Epithelial cell of prostate (primary cell): ENCODE measurements at regions not wholly inside any gene's neighbourhood (a gene's known extent, or its start where the extent isn't known, plus 50 kb on each side); places are given as distances from the start of the nearest gene placed in this dataset.
"Not testable (repeated sequence)": the region's sequence is repeated elsewhere in the genome, so short reads cannot be mapped to it uniquely, and the experiment has no call there.

Experiments
- DNase-seq: peaks from one replicate; pipeline ENCODE4 v3.0.0-alpha.2; 2011; ENCODE audit warnings: low read depth, low spot score
- H3K27ac ChIP-seq: fragments of 450-650 bp; 2 replicates; pipeline ENCODE4 v1.5.1; 2017; ENCODE audit warnings: mild to moderate bottlenecking

DNA sequence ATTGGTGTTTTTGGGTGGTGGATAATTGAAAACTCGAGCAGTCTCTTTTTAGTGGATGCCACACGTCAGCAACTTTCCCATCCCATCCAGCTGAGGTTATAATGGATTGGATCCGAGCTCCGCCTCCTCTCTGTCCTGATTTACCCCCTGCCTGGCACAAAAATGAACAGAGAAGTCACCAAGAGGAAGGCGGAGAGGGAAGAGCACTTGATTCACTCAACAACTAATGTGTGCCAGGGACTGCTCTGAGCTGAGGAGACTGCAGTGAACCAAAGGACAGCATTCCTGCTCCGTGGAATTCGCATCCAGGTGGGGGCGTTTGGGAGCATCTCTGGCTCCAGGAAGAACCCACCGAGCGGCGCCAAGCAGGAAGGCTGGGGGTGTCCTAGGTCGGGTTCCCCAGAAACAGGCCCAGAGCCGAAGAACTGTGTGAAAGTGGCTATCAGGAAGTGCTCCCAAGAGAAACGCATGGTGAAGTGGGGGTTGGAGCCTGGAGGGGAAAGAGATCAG, 95.8 kb upstream of the NAA20 start:
- H3K27ac ChIP-seq: no peak overlapping the region
- DNase-seq: no peak

GRCh38 chr20:19921829-19922228, 95.3 kb upstream of the NAA20 start:
- H3K27ac ChIP-seq: not testable (repeated sequence)

DNA sequence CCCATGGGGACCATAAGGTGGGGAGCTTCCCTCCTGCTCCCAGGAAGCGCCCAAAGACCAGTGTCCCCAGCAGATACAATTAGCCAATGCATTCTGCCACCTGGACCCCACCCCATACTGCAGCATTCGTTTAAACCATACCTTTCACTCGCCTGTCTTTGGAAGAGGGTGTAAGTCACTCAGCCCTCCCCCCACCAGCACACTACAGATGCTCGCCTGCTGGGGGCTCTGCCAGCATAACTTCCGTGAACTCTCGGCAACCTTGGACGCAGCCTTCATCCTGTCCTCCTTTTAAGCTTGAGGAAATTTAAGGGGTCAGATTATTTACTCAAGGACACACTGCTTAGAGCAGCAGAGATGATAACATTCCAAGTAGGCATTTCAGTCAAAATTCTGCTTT, 94.4 kb upstream of the NAA20 start:
- no peak overlapping the region for H3K27ac ChIP-seq
- DNase-seq: no peak

More at GRCh38 chr20:19921829-19922228, 95.3 kb upstream of the NAA20 start:
- DNase-seq: not testable (repeated sequence)

DNA sequence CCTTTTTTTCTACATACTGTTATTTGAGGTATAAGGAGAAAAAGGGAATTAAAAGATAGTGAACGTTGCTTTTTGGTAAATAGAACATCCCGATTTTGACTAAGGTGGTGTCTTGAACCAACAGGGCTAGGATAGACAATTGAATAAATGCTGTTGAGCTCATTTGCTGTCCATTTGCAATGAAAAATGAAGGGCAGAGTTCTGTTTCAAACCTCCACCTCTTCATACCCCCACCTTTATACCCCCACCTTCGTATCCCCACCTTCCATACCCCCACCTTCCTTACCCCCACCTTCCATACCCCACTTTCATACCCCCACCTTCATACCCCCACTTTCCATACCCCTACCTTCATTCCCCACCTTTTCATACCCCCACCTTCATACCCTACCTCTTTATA, 93.4 kb upstream of the NAA20 start:
- DNase-seq: no peak
- H3K27ac ChIP-seq: no peak overlapping the region

- H3K27ac ChIP-seq: no peak overlapping the region
- DNase-seq: no peak
These were observed 92.9 kb upstream of the NAA20 start for GRCh38 chr20:19924255-19924654.

- DNase-seq: no peak
- no peak overlapping the region for H3K27ac ChIP-seq
These were observed 90.6 kb upstream of the NAA20 start for GRCh38 chr20:19926591-19926990.

DNA sequence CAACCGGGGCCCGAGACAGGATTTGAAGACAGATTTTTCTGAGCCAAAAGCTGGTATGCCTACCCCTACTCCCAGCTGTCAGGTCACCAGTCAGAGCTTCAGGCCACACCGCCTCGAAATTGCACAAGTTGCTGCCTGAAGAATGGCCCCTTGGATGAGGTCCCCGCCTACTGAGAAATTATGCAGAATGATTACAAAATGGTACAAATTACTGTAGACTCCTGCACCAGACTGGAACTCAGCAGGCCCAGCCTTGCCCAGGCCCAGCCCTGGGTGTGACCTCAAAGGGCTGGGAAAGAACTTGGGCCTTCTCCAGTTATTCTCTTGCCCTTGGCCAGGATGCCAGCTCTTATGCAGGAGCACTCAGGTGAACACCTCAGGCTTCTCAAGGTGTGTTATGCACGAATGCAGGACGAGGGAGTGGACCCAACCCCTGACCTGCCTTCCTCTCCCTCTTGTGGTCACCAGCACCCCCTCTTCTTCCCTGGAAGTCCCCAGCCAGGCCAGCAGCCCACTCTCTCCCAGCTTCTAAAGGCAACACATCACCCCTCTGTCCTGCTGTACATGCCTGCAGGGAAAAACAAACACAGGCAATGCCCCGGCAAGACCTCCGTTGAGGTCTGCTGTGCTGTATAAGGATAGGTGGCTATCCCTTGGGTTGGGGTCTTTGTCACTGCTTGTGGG, 88.7 kb upstream of the NAA20 start:
- peak overlapping the region; percentile 75 for H3K27ac ChIP-seq
- peak; percentile 68 for DNase-seq

GRCh38 chr20:19929012-19929360, 88.2 kb upstream of the NAA20 start:
- H3K27ac ChIP-seq: peak overlapping the region; percentile 75

GRCh38 chr20:19929481-19930145, 87.5 kb upstream of the NAA20 start:
- DNase-seq: no peak

More at GRCh38 chr20:19929012-19929360, 88.2 kb upstream of the NAA20 start:
- DNase-seq: no peak

DNA sequence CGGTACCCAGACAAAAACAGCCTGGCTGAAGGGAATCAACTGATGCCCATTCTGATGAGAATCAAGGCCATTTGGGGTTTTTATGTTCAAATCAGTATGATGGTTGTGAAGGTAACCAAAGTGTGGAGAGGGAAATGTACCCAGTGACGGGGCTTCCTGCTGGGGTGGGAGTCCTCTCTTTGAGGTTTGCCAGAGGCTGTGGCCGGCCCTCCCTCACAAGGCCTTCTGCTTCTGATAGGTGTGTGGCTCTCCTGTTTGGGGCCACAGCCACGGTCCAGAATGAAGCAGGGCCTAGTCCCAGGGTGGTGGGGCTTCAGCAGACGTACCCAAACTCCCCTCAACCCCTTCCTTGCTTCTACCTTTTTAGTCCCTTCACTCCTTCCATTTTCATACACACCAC, 86.7 kb upstream of the NAA20 start:
- no peak overlapping the region for H3K27ac ChIP-seq
- DNase-seq: no peak

More at GRCh38 chr20:19929481-19930145, 87.5 kb upstream of the NAA20 start:
- peak overlapping the region; percentile 75 for H3K27ac ChIP-seq

- H3K27ac ChIP-seq: peak overlapping the region; percentile 9
- no peak for DNase-seq
These were observed 84.9 kb upstream of the NAA20 start for GRCh38 chr20:19932170-19932667.

GRCh38 chr20:19934792-19935491, 82.2 kb upstream of the NAA20 start:
- peak overlapping the region; percentile 89 for H3K27ac ChIP-seq
- DNase-seq: peak; percentile 43

DNA sequence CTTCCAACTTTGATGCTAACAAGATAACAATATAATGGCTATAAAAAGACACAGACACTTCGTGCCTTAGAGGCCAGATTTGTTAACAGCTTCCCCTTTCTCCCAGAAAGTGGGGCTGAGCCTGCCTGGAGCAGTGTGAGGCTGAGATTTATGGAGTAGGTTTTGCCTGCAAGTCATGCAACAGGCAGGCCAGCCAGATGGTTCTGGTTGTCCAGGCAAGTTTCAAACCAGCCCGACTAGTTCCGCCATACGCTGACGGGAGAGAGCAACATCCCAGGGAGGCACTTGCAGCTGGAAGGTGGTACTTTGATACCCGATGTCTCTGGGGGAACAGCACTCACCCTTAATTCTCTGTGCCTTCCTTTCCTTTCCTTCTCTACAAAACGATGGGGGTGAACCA, 81.3 kb upstream of the NAA20 start:
- H3K27ac ChIP-seq: peak overlapping the region; percentile 89
- peak; percentile 70 for DNase-seq

DNA sequence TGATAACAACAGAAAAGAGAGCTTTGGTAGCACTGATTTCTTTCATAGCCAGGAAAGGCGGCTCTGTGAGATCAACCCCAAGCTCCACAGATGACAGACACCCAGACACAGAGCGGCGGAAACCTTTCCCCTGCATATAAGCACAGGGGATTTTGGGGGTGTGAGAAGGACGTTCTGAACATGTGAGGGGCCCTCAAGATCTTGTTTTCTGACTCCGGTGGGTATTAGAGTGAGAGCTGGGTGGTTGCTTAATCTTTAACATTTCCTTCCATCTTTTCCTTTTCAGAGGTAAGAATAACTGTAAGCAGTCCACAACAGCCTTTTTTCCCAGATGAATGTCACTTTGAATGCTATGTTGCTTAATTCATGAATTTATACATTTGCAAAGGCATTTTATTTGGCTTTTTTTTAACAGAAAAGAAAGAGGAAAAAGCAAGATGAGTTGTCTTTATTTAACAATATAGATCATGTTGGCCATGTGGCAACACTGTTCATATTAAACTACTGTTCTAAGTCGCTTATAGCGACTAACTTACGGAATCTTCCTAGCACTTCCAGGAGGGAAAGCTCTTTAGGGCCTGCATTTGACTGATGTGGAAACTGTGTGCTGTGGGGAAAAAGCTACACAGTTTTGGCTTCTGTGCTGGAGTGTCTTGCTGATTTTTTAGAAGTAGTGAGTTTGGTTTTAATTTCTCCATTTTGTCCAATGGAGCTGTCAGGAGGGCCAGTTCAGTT, 80.5 kb upstream of the NAA20 start:
- no peak for DNase-seq
- H3K27ac ChIP-seq: peak overlapping the region; percentile 89

DNA sequence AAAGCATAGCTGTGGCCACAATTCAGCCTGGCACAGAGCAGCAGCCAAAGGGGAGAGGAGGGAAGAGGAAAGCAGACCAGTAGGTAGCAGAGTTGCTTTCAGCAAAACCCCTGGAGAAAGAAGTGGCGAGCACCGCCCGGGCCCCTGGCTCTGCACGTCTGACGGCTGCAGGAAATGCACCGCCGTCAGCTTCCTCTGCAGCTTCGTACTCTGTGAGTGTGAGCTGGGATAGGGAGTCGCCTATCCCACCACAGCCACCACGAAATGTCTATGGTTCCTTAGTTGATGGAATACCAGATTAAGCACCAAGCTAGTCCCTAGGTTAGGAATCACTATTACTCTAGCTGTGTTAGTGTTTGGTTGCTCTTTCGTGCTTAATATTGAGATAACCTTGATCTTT, 79.9 kb upstream of the NAA20 start:
- no peak for DNase-seq
- H3K27ac ChIP-seq: peak overlapping the region; percentile 89

DNA sequence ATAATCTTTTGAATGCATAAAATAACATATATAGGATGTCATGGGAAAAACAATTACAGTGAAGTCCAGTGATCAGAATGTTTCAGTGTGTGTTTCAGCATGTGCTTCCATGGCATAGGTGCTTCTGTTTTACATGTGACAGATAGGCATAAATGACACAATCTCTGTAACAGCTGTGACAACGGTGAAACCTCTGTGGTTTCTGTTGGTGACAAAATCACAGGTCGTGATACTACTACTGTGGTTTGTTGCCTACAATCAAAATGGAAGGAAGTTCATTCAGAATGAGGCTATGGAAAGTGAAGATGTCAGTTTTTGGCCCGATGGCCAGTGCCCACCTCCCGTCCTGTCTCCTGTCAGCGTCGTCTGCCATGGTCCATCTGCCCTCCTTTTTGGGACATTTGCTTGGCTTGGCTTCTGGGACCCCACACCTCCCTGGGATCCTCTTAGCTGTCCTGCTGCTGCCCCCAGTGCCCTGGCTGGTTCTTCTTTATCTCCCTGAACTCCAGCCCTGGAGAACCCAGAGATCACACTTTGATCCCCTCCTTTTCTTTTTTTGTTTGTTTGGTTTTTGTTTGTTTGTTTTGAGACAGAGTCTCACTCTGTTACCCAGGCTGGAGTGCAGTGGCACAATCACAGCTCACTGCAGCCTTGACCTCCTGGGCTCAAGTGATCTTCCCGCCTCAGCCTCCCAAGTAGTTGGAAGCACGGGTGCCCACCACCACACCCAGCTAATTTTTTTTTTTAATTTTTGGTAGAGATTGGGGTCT, 79.3 kb upstream of the NAA20 start:
- H3K27ac ChIP-seq: peak overlapping the region; percentile 89
- no peak for DNase-seq

GRCh38 chr20:19938421-19939090, 78.6 kb upstream of the NAA20 start:
- no peak for DNase-seq
- no peak overlapping the region for H3K27ac ChIP-seq

- H3K27ac ChIP-seq: no peak overlapping the region
- DNase-seq: no peak
These were observed 76.1 kb upstream of the NAA20 start for GRCh38 chr20:19940988-19941460.

GRCh38 chr20:19942611-19943010, 74.6 kb upstream of the NAA20 start:
- H3K27ac ChIP-seq: no peak overlapping the region
- no peak for DNase-seq
